Activated CD4-positive, alpha-beta T cell treated with anti-CD3 and anti-CD28 coated beads, Interleukin-2, amount 50 U/mL, for 24 hours (primary cell): ENCODE measurements at regions not wholly inside any gene's neighbourhood (a gene's known extent, or its start where the extent isn't known, plus 50 kb on each side); places are given as distances from the start of the nearest gene placed in this dataset.

Source experiments
- DNase-seq, 2 donors: peaks; one replicate each; pipeline ENCODE4 v3.0.0-alpha.2; 2020; ENCODE audit warnings: low read depth in 1 of 2, low spot score in 1 of 2

DNA sequence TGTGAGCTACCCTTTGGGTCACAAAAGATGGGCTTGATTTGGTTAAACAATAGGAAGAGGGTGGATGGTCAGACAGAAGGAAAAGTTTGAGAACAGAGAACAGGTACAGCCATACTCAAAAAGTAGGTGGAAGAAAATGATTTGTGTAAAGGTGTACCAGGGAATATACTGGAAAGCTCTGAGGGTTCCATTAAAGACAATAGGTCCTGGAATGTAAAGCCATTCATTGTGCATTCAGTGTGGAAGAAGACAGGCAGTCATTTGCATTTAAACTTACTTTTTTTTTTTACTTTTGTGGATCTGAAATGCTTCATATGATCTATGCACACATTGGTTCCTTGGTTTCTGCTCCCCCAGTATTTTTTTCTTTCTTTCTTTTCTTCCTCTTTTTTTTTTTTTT lies 581.4 kb upstream of the PIK3C3 start:
- DNase-seq: no peak

- DNase-seq: no peak
Observed at GRCh38 chr18:41372046-41372665, 582.9 kb upstream of the PIK3C3 start.

DNA sequence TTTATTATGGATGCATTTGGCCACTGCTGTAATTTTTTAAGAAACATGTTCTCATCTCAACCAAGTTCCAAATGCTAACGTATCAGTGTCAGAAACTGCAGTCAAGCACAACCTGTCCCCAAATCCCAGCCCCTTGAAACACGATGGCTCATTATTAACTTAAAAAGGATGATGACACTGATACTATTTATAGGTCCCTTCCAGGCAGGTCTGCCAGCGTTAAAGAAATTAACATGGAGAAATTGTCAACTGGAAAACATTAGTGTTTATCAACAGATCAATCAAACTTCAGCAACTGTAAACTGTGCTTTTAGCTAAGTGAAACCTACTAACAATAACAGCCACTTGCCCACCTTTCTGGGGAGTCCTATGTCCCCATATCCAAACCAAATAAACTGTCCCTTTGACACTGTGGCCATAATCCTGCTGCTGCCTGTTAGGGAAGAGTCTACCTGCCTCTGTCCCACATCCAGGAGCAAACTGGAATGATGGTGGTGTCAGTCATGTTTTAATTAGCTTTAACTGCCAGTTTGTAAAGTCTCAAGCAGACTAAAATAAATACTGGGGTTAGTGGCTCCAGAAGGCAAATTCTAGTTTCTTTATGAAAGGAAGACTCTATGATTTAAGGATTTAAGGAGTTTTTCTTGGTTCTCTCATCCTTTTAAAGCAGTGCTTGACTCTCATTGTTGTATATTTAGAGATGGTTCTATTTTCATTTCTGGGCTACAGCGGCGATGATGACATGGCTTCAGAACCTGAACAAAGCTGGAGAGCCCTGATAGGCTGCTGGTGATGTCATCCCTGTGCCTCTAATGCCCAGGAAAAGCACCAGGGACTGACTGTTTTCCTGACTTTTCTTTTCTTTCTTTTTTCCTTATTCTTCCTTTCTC lies 583.6 kb upstream of the PIK3C3 start:
- no peak for DNase-seq

GRCh38 chr18:41370740-41371139 lies 584.3 kb upstream of the PIK3C3 start:
- no peak for DNase-seq

- no peak for DNase-seq
Observed at GRCh38 chr18:41357708-41358107, 597.3 kb upstream of the PIK3C3 start.

DNA sequence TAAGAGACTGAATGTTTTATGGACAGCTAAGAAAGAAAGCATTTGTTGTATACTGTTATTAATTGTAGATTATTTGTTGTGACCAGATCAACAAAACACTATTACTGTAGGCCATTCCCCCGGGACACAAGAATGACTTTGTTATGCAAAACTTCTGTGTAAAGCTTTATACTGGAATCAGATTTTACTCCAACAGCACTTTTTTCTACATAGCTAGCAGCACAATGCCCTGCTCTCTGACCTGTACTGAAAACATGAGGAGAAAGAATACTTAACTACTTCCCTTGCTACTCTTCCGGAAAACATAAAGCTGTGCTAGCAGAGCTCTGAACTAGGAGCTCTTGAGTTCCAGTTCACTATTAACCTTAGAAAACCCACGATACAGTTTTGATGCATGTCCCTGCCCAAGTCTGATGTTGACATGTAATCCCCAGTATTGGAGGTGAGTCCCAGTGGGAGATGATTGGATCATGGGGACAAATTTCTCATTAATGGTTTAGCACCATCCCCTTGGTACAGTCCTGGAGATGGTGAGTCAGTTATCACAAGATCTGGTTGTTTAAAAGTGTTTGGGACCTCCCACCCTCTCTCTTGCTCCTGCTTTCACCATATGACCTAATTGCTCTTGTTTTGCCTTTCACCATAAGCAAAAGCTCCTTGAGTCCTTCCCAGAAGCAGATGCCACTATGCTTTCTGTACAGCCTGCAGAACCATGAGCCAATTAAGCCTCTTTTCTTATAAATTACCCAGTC lies 601.1 kb upstream of the PIK3C3 start:
- no peak for DNase-seq

DNA sequence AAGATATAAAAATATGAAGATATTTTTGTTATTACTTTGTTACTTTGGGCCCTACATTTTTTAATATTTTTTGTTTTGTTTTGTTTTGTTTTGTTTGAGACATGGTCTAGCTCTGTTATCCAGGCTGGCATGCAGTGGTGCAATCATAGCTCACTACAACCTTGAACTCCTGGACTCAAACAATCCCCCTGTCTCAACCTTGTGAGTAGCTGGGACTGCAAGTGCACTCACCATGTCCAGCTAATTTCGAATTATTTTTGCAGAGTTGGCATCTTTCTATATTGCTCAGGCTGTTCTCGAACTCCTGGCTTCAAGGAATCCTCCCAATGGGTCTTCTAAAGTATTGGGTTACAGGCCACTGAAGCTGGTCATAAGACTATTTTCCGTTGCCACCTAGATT lies 603.6 kb upstream of the PIK3C3 start:
- DNase-seq: no peak

DNA sequence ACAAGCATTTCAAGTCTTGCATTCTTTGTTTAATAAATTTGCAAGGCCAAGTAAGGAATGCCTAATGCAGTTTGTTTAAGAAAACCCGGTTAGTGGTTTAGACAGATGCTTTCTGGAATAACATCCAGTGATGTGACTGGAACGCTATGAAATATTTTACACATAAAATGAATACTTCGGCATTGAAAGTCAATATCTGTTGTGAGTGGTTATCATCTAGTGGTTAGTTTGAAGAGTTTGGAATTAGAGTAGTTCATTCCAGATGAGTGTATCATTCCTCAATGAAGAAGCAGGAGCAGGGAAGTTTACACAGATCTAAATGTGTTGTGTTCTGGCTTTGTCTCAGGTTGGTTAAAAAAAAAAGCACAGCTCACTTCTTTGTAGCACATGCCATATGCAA lies 608.0 kb upstream of the PIK3C3 start:
- DNase-seq: no peak

DNA sequence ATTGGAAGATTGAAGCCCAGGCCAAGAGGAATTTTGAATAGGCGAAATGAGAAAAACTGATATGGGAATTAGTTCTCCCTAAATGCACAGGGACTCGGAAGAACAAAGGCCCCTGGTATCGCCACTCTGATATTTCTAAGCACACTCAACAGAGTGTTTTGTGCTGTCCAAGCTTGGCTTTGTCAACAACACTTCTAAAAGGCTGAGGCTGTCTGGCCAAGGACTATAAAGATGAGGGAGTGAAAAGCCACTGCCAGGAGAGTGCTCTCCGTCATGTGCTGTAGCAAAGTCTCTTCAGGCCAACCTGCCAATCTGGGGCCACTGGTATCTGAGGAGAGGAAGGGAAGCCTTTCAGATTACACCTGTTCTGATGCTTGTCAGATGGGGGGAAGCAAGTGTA lies 611.2 kb upstream of the PIK3C3 start:
- DNase-seq: no peak

DNA sequence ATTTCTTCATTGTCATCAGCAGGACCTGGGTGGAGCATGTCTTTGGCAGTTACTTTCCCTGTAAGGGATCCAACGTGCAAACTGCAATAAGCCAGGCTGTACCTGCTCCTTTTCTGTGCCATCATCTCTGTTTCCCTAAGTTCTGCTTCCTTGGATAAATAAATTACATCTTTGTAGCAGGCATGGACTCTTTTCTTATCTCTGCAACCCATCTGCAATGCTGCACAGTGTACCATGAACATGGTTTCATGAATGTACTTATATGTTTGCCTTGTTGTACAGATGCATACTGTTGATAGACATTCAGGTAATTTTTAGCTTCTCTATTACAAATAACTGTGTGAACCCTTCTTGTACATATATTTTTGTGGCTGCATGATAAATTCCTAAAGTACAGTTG lies 616.7 kb upstream of the PIK3C3 start:
- no peak for DNase-seq

GRCh38 chr18:41331661-41332060 lies 623.4 kb upstream of the PIK3C3 start:
- no peak for DNase-seq

- DNase-seq: no peak
Observed at GRCh38 chr18:41326311-41326710, 628.7 kb upstream of the PIK3C3 start.

DNA sequence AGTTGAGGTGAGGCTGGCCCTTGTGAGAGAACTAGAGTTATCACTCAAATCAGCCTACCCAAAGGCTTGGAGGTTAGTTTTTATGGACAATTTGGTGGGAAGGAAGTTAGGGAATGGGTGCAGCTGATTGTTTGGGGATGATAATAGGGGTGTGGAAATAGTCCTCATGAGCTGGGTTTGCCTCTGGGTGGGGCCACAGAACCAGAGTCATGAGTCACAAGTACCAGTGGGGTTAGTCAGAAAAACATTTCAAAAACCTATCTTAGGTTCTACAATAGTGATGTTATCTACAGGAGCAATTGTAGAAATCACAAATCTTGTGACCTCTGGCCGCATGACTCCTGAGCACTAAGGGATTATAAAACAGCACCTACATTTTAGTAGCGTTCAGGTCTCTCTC lies 630.1 kb upstream of the PIK3C3 start:
- no peak for DNase-seq

GRCh38 chr18:41324020-41324791 lies 630.8 kb upstream of the PIK3C3 start:
- DNase-seq: no peak

DNA sequence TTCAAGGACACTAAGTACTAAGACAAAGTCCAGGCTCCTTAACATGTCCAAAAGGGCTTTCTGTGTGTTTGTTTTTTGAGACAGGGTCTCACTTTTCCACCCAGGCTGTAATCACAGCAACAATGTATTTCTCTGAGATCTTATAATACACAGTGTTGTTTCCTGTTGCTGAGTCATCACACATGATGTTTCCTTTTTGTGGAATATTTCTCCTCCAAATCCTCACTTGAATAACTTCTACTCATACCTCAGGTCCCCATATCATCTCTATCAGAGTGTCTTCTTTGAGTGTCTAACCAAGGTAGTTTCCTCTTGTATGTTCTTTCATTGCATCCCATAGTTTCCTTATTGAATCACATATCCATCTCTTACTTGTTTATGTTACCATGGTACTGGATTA lies 632.0 kb upstream of the PIK3C3 start:
- DNase-seq: no peak

- DNase-seq: no peak
Observed at GRCh38 chr18:41320100-41320499, 634.9 kb upstream of the PIK3C3 start.

- no peak for DNase-seq
Observed at GRCh38 chr18:41315134-41315533, 639.9 kb upstream of the PIK3C3 start.

DNA sequence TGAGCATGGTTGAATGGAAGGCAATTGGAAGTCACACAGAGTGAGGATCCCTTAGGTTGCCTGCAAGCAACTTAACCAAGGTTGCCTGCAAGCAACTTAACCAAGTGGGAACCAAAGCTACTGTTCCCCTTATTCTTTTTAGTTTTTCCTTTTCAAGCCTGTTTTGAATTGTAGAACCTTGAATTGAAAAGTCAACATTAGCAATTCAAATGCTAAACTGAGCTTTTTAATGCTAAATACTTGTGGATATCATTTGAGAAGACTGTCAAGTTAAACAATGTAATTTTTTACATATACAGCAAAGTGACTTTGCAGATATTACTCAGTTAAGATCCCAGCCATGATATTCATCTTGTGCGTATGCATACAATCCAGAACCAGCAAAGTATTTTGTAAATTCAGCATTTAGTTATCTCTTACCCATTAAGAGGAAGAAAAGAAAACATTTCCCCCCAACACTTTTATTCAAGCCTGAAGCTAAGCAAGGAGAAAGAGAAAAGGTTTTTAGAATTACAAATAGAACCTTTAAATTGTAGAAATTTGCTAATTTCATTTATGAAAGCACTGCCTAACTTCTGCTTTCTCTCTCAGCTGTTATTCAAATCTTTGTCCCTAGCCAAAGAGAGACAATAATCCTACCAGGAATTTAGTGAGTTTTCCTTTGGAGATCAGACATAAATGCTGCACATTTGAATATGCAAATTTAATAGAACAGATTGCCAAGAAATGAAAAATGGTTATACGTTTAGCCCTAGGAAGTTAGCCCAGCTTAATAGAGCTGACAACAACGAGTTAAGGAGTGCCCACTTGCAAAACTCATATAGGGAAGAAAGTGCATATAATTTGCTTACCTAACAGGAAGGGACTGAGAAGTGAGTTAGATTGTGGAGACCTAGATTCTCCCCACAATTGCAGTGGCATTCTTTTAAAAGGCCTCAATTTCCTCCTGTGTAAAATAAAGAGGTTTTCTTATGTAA lies 643.2 kb upstream of the PIK3C3 start:
- no peak for DNase-seq

GRCh38 chr18:41297740-41298139 lies 657.3 kb upstream of the PIK3C3 start:
- no peak for DNase-seq

DNA sequence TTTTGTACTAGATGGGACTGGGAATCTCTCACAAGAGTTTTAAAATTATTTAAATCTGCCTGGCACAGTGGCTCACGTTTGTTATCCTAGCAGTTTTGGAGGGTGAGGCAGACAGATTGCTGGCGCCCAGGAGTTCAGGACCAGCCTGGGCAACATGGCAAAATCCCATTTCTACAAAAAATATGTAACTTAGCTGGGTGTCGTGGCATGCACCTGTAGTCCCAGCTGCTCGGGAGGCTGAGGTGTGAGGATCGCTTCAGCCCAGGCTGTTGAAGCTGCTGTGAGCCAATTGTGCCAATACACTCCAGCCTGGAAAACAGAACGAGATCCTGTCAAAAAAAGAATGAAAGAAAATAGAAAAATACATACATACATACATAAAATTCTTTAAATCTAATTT lies 685.7 kb upstream of the PIK3C3 start:
- DNase-seq: no peak
